HL-60 (cell line): ENCODE measurements at regions not wholly inside any gene's neighbourhood (a gene's known extent, or its start where the extent isn't known, plus 50 kb on each side); places are given as distances from the start of the nearest gene placed in this dataset.

Experiments
- DNase-seq, 2 experiments: peaks; one replicate each; pipeline ENCODE4 v3.0.0-alpha.2; 2010 to 2020; ENCODE audit warnings: low read depth in 1 of 2, low spot score in 1 of 2
- H3K27ac ChIP-seq: fragments of 250-450 bp; sonication (Bioruptor Pico); replicated peaks from 2 replicates; pipeline ENCODE4 v1.5.1; 2020; ENCODE audit warnings: mild to moderate bottlenecking, moderate library complexity
- H3K27me3 ChIP-seq: fragments of 250-450 bp; sonication (Bioruptor Pico); 2 replicates; pipeline ENCODE4 v1.5.1; 2021; ENCODE audit warnings: mild to moderate bottlenecking, moderate library complexity; ENCODE audit not compliant: insufficient read depth, poor library complexity, severe bottlenecking
- H3K4me3 ChIP-seq: replicated peaks from 2 replicates; pipeline ENCODE4 v1.5.1; 2011; ENCODE audit warnings: mild to moderate bottlenecking, control low read depth, low read length; ENCODE audit not compliant: insufficient read depth
- GABPA ChIP-seq: IDR thresholded peaks from 2 replicates; pipeline ENCODE4 v1.6.1; 2012; ENCODE audit warnings: low read depth
- POLR2AphosphoS5 ChIP-seq: IDR thresholded peaks from 2 replicates; pipeline ENCODE4 v1.6.1; 2012; ENCODE audit warnings: low read depth
- SPI1 ChIP-seq: IDR thresholded peaks from 2 replicates; pipeline ENCODE4 v1.6.1; 2012; ENCODE audit warnings: low read depth, mild to moderate bottlenecking, borderline replicate concordance
- TF ChIP-seq, protein P1 (sequence below): IDR thresholded peaks from one replicate; pipeline ENCODE4 v1.5.1; 2011; ENCODE audit warnings: low read length, control low read depth, inconsistent platforms; ENCODE audit not compliant: insufficient read depth
- TF ChIP-seq, protein P2 (sequence below): IDR thresholded peaks from 2 replicates; pipeline ENCODE4 v1.6.1; 2012; ENCODE audit warnings: low read depth; ENCODE audit not compliant: insufficient replicate concordance

DNA sequence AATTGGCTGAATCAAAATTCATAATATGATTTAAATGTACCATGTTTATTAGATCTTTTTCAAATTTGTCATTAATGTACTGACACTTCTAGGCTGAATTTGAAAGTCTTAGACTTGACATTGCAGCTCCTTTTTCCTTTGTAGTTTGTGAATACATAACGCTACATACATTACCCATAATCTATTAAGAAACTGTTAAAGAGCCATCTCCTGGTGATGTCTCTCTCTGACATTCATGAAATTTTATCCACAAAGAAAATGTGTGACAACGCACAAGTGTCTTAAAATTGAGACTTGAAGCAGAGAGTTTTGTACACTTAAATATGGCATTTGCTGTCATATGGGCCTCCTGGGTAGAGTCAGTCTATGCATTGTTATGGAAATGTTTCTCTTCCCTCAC lies 320.2 kb upstream of the ARGLU1 start:
- DNase-seq: no peak
- TF ChIP-seq GABPA: no peak
- TF ChIP-seq, protein P1, sequence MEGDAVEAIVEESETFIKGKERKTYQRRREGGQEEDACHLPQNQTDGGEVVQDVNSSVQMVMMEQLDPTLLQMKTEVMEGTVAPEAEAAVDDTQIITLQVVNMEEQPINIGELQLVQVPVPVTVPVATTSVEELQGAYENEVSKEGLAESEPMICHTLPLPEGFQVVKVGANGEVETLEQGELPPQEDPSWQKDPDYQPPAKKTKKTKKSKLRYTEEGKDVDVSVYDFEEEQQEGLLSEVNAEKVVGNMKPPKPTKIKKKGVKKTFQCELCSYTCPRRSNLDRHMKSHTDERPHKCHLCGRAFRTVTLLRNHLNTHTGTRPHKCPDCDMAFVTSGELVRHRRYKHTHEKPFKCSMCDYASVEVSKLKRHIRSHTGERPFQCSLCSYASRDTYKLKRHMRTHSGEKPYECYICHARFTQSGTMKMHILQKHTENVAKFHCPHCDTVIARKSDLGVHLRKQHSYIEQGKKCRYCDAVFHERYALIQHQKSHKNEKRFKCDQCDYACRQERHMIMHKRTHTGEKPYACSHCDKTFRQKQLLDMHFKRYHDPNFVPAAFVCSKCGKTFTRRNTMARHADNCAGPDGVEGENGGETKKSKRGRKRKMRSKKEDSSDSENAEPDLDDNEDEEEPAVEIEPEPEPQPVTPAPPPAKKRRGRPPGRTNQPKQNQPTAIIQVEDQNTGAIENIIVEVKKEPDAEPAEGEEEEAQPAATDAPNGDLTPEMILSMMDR: no peak
- TF ChIP-seq SPI1: no peak
- no peak for TF ChIP-seq POLR2AphosphoS5
- TF ChIP-seq, protein P2, sequence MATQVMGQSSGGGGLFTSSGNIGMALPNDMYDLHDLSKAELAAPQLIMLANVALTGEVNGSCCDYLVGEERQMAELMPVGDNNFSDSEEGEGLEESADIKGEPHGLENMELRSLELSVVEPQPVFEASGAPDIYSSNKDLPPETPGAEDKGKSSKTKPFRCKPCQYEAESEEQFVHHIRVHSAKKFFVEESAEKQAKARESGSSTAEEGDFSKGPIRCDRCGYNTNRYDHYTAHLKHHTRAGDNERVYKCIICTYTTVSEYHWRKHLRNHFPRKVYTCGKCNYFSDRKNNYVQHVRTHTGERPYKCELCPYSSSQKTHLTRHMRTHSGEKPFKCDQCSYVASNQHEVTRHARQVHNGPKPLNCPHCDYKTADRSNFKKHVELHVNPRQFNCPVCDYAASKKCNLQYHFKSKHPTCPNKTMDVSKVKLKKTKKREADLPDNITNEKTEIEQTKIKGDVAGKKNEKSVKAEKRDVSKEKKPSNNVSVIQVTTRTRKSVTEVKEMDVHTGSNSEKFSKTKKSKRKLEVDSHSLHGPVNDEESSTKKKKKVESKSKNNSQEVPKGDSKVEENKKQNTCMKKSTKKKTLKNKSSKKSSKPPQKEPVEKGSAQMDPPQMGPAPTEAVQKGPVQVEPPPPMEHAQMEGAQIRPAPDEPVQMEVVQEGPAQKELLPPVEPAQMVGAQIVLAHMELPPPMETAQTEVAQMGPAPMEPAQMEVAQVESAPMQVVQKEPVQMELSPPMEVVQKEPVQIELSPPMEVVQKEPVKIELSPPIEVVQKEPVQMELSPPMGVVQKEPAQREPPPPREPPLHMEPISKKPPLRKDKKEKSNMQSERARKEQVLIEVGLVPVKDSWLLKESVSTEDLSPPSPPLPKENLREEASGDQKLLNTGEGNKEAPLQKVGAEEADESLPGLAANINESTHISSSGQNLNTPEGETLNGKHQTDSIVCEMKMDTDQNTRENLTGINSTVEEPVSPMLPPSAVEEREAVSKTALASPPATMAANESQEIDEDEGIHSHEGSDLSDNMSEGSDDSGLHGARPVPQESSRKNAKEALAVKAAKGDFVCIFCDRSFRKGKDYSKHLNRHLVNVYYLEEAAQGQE: no peak
- Histone ChIP-seq H3K27ac (no peak overlapping the region), H3K27me3 (no peaks in the 10 kb centered on the region), H3K4me3 (no peak overlapping the region)

DNA sequence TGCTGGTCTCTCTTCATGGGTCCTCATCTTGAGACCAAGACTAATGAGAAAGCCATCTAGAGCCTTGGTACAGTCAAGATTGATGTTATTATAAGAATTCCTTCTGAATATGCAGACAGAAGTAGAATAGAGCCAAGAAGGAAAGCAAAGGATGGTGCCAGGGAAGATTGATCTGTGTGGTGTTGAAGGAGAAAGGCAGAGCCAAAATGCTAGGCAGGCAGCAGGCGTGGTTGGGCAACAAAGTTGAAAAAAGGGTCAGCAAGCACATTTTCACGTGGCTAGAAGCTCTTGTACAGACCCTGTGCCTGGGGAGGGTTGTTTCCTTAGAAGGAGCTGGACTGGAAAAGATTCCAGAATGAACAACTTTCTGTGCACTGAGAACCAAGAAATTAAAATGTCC lies 319.7 kb upstream of the ARGLU1 start:
- no peak for DNase-seq
- no peak for TF ChIP-seq POLR2AphosphoS5
- TF ChIP-seq SPI1: no peak
- TF ChIP-seq GABPA: no peak
- Histone ChIP-seq H3K27ac (no peak overlapping the region), H3K27me3 (no peaks in the 10 kb centered on the region), H3K4me3 (no peak overlapping the region)

DNA sequence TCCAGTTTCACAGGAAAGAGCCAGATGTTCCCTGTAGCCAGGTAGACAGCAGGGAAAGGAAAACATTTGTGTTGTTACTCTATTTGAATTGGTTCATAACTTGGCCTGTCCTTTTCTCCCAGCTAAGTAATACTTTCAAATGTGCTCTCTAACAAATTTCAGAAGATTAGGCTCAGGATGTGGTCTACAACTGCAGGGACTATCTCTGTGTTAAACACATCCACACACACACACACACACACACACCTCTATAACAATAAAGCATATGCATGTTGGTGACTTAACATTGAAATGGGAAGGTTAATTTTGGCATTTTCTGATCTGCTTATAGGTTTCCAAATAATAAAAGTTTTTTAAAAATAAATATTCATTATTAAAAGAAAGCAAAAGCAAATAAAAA lies 316.0 kb upstream of the ARGLU1 start:
- Histone ChIP-seq H3K4me3 (no peak overlapping the region), H3K27me3 (no peaks in the 10 kb centered on the region), H3K27ac (no peak overlapping the region)
- TF ChIP-seq SPI1: no peak
- TF ChIP-seq POLR2AphosphoS5: no peak
- TF ChIP-seq, protein P2: no peak
- TF ChIP-seq GABPA: no peak
- DNase-seq: no peak

DNA sequence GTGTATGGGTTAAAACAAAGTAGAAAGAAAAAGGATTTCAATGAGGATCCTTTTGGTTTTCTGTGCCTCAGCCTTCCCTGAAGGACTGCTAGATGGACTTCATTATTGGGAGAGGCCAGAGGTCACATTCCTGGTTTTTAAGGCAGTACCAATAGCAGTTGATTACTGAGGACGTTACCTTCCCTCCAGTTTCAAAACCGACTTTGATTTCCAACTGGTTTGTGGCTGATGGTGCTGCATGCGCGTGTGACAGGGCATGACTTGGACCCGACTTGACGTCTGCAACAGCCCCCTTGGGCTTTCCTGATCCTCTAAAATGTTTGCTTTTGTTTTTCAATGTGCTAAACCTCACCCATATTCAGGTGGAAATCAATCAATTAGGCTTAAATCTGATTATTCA lies 314.3 kb upstream of the ARGLU1 start:
- TF ChIP-seq, protein P1: no peak
- TF ChIP-seq SPI1 (no peak), GABPA (no peak), POLR2AphosphoS5 (no peak)
- TF ChIP-seq, protein P2: no peak
- DNase-seq: no peak
- H3K27ac ChIP-seq: no peak overlapping the region
- no peak overlapping the region for H3K4me3 ChIP-seq
- H3K27me3 ChIP-seq: no peaks in the 10 kb centered on the region
